ENCODE measurements at regions not wholly inside any gene's neighbourhood (a gene's known extent, or its start where the extent isn't known, plus 50 kb on each side); places are given as distances from the start of the nearest gene placed in this dataset.
"Not testable (repeated sequence)": the region's sequence is repeated elsewhere in the genome, so short reads cannot be mapped to it uniquely, and the experiment has no call there.

GRCh38 chr2:149761611-149762010 is 174.0 kb upstream of the MMADHC start:
- no peak overlapping the region for H3K27ac ChIP-seq (ENCODE audit: low read depth in 2 of 2, low read length in 1 of 2)
- H2AFZ ChIP-seq (ENCODE audit: low read depth), result no peak overlapping the region
- no peaks in the 10 kb centered on the region for H3K79me2 ChIP-seq (ENCODE audit: insufficient read depth)
- H3K4me1 ChIP-seq (ENCODE audit: control insufficient read depth in 1 of 2, insufficient read depth in 2 of 2, low read depth in 1 of 2, low read length in 1 of 2), result no peaks in the 10 kb centered on the region
- CTCF ChIA-PET, result no interaction called here
- H3K9me3 ChIP-seq, result no peaks in the 10 kb centered on the region
- H4K20me1 ChIP-seq (ENCODE audit: insufficient read depth), result no peaks in the 10 kb centered on the region
- 84% methylated on average over 2 of the region's 2 CpGs for WGBS (ENCODE audit: low lambda C conversion rate)
- POLR2A ChIA-PET, result no interaction called here
- H3K9ac ChIP-seq, result no peak overlapping the region
- H3K4me2 ChIP-seq, result no peak overlapping the region
- no peak for TF ChIP-seq FOXM1 (IDR thresholded peaks at IDR 0.05; ENCODE audit: low read depth)
- TF ChIP-seq YY1 (IDR thresholded peaks at IDR 0.05; ENCODE audit: low read depth), result no peak
- no peak for TF ChIP-seq JUND (IDR thresholded peaks at IDR 0.05)
- no peak for TF ChIP-seq RAD21 (IDR thresholded peaks at IDR 0.05; ENCODE audit: low read length)
- no peak for TF ChIP-seq SIN3A (IDR thresholded peaks at IDR 0.05; ENCODE audit: borderline replicate concordance, low read depth, low read length)
- TF ChIP-seq CTCF (IDR thresholded peaks at IDR 0.05), result no peak
- TF ChIP-seq RFX5 (IDR thresholded peaks at IDR 0.05; ENCODE audit: low read length), result no peak
- TF ChIP-seq TEAD4 (IDR thresholded peaks at IDR 0.05; ENCODE audit: borderline replicate concordance, insufficient read depth), result no peak
- no peak for TF ChIP-seq RCOR1 (IDR thresholded peaks at IDR 0.05; ENCODE audit: low read length)
- TF ChIP-seq MXI1 (IDR thresholded peaks at IDR 0.05; ENCODE audit: low read depth, low read length), result no peak
- TF ChIP-seq SMC3 (IDR thresholded peaks at IDR 0.05; ENCODE audit: low read depth, low read length), result no peak
- TF ChIP-seq ELF1 (IDR thresholded peaks at IDR 0.05), result no peak
- no peak for TF ChIP-seq GATA2 (CRISPR knock-in tag; IDR thresholded peaks at IDR 0.05)
- DNase-seq, result no peak
- H3K36me3 ChIP-seq (replicated peaks in 1 of 2; ENCODE audit: control insufficient read depth in 1 of 2, insufficient read depth in 2 of 2, low read length in 1 of 2), result no peaks in the 10 kb centered on the region
- H3K27me3 ChIP-seq (ENCODE audit: insufficient read depth), result no peaks in the 10 kb centered on the region
- no peaks in the 10 kb centered on the region for H3F3A ChIP-seq (replicated peaks; ENCODE audit: insufficient read depth)
- H3K4me3 ChIP-seq (ENCODE audit: low read depth in 2 of 2, low read length in 1 of 2), result no peak overlapping the region
- H3K9me2 ChIP-seq, result no peaks in the 10 kb centered on the region

- H3K79me2 ChIP-seq (ENCODE audit: insufficient read depth); POLR2A ChIA-PET; H3K4me2 ChIP-seq; H3K36me3 ChIP-seq (replicated peaks in 1 of 2; ENCODE audit: control insufficient read depth in 1 of 2, insufficient read depth in 2 of 2, low read length in 1 of 2); H3K27me3 ChIP-seq (ENCODE audit: insufficient read depth); H3K27ac ChIP-seq (ENCODE audit: low read depth in 2 of 2, low read length in 1 of 2); H3K9me2 ChIP-seq; H3K4me3 ChIP-seq (ENCODE audit: low read depth in 2 of 2, low read length in 1 of 2); H3K4me1 ChIP-seq (ENCODE audit: control insufficient read depth in 1 of 2, insufficient read depth in 2 of 2, low read depth in 1 of 2, low read length in 1 of 2); DNase-seq; H3K9me3 ChIP-seq; H3K9ac ChIP-seq; H2AFZ ChIP-seq (ENCODE audit: low read depth); H4K20me1 ChIP-seq (ENCODE audit: insufficient read depth); H3F3A ChIP-seq (replicated peaks; ENCODE audit: insufficient read depth): not testable (repeated sequence)
- CTCF ChIA-PET, result interaction anchor here (0.6 kb wide), 1 partner anchor 1045 kb away, joined by 3 read pairs; no protein-coding TSS in a partner anchor
- WGBS (ENCODE audit: low lambda C conversion rate), result 100% methylated on average over 2 of the region's 2 CpGs
Observed at GRCh38 chr2:149759382-149759781, 171.8 kb upstream of the MMADHC start.

GRCh38 chr2:149754722-149755121 is 167.1 kb upstream of the MMADHC start:
- H3F3A ChIP-seq (replicated peaks; ENCODE audit: insufficient read depth); H3K79me2 ChIP-seq (ENCODE audit: insufficient read depth); DNase-seq; H3K4me1 ChIP-seq (ENCODE audit: control insufficient read depth in 1 of 2, insufficient read depth in 2 of 2, low read depth in 1 of 2, low read length in 1 of 2); POLR2A ChIA-PET; H3K4me3 ChIP-seq (ENCODE audit: low read depth in 2 of 2, low read length in 1 of 2); H3K9ac ChIP-seq; H4K20me1 ChIP-seq (ENCODE audit: insufficient read depth); H3K27me3 ChIP-seq (ENCODE audit: insufficient read depth); H3K9me3 ChIP-seq; H3K27ac ChIP-seq (ENCODE audit: low read depth in 2 of 2, low read length in 1 of 2); H2AFZ ChIP-seq (ENCODE audit: low read depth); H3K4me2 ChIP-seq; H3K9me2 ChIP-seq; H3K36me3 ChIP-seq (replicated peaks in 1 of 2; ENCODE audit: control insufficient read depth in 1 of 2, insufficient read depth in 2 of 2, low read length in 1 of 2): not testable (repeated sequence)
- 86% methylated on average over 1 of the region's 1 CpG for WGBS (ENCODE audit: low lambda C conversion rate)
- CTCF ChIA-PET, result interaction anchor here (1.0 kb wide), 1 partner anchor 38 kb away, joined by 3 read pairs; no protein-coding TSS in a partner anchor
